Activated CD4-positive, alpha-beta T cell treated with anti-CD3 and anti-CD28 coated beads, Interleukin-2, amount 50 U/mL, for 48 hours (primary cell): ENCODE measurements at regions not wholly inside any gene's neighbourhood (a gene's known extent, or its start where the extent isn't known, plus 50 kb on each side); places are given as distances from the start of the nearest gene placed in this dataset.

Source experiments
- DNase-seq, 2 experiments: peaks; one replicate each; pipeline ENCODE4 v3.0.0-alpha.2; 2020

- DNase-seq = no peak
Measured at GRCh38 chrX:69264158-69264581, 98.9 kb upstream of the PJA1 start.

- no peak for DNase-seq
Measured at GRCh38 chrX:69263251-69263820, 98.1 kb upstream of the PJA1 start.

DNA sequence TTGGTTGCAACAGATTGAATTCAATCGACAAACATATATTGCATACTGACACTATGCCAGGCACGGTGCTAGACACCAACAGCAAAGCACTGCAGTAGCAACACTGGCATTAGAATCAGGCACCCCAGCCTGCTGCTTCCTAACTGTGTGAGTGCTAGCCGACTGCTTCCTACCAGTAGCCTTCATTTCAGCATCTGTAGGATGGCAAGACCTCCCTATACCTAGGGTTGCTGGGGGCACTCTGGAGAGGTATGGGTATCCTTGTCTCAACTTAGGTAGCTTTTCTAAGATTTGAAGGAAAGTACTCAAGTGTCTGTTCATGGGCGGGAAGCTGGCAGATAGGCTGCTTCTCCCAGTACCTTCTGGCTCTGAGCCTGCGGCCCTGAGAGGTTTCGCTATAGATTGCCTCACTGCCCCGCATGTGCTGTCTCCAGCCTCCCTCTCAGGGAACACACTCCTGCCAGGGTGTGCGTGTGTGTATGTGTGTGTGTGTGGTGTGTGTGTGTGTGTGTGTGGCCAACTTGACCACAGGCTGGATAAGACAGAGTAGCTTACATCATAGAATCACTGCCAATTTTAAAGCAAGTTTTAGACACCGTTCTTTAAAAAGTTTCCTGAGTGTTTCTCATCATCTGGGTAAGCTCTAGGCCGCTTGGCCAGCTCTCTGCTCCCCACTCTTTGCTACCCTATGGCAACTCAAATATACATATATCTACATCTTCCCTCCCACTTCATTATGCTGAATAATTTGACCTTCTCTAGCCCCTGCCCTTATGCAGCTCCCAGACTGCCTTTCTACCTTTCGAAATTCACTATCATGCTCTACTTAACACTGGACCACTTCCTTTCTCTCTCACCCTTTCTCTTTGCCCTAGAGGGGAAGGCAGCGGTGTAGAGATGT, 97.0 kb upstream of the PJA1 start:
- no peak for DNase-seq

- no peak for DNase-seq
Measured at GRCh38 chrX:69260169-69260568, 94.9 kb upstream of the PJA1 start.

- DNase-seq = no peak
Measured at GRCh38 chrX:69258893-69259292, 93.6 kb upstream of the PJA1 start.

DNA sequence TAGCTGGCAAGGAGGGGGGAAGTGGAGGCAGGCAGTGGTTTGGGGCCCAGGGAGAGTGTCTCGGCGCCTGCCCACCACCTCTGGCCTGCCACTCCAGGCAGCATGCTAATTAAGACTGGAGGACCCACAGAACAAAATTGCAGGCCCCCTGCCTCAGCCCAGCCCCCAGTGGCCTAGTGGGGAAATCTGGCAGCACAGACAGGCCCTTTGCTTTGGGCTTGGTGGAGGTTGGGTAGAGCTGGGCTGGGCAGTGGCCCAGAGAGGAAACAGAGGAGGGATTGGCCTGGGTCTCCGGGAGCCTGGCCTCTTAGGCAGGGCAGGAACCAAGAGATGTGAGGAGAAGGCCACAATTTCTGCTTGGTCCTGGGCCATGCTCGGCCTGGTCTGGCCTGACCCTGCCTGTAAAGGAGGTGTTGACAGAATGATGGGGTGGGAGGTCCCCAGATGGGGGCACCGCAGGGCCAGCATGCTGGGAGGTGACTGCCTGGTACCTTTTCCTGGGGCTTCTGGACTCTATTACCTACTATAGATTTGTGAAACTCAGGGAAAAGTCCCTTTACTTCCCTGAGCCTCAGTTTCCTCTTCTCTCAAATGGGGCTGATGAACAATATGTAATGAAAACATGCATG, 92.4 kb upstream of the PJA1 start:
- no peak for DNase-seq

DNA sequence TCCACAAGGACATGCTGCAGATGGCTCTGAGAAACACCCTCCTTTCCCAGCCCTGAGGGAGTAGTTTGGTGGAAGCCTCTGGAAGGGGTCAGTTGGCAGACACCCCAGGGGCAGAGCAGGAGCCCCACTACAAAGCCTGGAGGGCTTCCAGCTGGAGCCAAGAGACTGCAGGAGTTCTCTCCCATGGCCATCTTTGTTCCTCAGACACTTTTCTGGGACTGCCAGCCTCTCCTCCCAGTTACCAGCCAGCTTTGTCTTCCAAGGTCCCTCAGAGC, 91.0 kb upstream of the PJA1 start:
- DNase-seq = no peak

DNA sequence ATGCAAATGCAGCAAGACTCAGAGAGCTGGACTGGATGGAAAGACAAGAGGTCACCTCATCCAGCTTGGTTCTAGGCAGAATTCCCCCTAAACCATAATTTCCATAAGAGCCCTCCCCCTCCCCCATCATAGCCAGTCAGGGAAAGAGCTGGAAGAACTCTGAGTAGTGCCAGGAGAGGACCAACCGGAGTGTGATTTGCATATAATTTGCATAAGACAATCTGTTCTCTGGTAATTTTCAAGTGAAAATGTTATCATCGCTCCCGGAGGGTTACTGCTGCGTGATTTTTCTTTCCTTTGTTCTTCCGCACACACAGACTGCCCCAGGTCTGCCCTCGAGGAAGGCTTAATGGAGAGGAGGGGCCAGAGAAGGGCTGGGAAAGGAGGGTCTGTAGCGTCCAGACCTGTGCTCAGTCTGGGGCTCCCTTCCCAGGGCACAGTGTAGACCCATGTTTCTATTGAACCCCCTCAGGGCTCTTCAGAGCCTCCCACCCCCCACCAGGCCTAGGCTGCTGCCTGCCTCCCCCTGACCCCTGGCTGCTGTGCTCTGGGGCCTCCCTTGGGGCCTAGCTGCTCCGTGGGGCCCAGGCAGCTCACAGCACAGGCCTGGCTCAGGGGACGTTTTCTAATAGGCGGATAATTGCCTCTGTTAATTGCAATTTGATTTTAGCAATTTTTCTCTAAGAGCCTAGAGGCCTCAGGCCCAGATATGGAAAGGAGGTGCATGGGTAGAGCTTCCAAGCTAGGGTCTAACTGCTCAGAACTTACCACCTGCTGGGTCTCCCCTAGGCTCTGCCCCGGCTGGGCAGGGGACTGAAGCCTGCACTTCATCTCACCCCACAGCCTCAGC, 90.4 kb upstream of the PJA1 start:
- no peak for DNase-seq

DNA sequence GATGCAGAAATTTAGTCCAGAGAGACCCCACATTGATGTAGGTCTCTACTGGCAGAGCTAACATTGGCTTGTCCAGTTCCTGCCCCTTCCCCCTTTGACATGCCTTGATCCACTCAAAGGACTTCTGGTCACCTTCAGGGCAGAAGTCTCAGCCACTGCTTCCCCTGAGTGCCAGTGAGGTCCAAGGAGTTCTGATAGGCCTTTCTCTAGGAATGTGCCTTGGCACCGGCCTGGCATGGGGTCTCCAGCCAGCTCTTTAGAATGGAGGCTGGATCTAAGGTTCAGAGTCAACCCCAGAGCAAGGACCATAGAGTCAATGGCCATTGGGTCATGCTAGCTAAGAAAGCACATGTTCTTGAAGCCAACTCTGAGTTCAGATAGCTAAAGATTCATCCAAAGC, 88.6 kb upstream of the PJA1 start:
- no peak for DNase-seq

- DNase-seq = no peak
Measured at GRCh38 chrX:69243276-69243675, 78.0 kb upstream of the PJA1 start.

GRCh38 chrX:69238887-69239231, 73.6 kb upstream of the PJA1 start:
- DNase-seq = no peak

DNA sequence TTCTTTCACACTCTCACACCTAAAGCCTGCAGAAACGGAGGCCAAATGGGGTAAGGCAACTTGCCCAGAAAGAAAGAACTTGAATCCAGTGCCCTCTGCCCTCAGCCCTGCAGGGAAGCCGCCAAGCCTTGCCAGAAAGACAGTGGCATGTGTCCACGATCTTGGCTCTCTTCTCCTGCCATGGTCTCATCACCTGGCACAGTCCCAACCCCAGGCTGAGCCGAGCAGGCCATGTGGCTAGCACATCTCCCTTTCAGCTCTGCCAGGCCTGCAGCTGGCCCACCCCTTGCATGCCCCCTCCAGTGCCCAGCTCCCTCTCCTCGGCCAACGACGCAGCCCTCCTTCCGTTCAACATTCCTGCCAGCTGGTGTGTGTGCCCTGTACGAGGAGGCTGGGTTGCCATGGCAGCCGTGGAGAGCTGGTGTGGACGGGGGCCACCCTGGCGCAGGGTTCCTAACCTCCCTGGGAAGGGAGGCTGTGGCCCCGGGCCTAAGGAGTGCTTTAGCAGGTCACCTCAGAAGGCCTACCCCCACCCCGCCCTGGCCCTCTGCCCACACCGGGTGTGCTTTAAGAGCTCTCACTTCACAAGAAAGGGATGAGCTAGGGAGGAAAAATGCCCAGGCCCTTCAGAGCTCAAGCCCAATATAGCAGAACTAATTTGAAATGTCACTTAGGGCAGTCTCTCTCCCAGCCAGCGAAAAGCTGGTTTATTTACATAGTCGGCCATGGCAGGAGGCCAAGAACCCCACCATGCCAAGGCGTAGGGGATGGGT, 73.0 kb upstream of the PJA1 start:
- DNase-seq = no peak

GRCh38 chrX:69237236-69237635, 72.0 kb upstream of the PJA1 start:
- DNase-seq = no peak

DNA sequence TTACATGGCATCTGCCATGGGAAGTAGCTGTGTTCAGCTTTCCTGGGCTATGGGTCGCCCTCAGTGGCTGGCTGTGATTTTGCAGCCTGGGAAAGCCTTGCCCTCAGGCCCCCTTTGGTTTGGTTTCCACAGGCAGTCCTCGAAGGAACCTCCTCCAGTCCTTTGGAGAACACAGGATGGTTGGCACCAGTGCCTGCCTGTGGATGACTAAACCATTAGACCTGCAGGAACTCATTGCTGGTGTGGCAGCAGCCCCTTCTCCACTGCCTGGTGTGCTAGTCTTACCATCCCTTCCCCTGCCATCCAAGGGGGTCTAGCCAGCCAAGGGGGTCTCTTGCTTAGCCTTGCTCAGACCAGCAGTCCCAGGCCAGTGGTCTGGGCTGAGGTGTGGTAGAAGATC, 71.4 kb upstream of the PJA1 start:
- DNase-seq = no peak

- DNase-seq = no peak
Measured at GRCh38 chrX:69234624-69235023, 69.4 kb upstream of the PJA1 start.

- no peak for DNase-seq
Measured at GRCh38 chrX:69232945-69233344, 67.7 kb upstream of the PJA1 start.

GRCh38 chrX:69231903-69232302, 66.7 kb upstream of the PJA1 start:
- DNase-seq = no peak

- DNase-seq = no peak
Measured at GRCh38 chrX:69229436-69229835, 64.2 kb upstream of the PJA1 start.

DNA sequence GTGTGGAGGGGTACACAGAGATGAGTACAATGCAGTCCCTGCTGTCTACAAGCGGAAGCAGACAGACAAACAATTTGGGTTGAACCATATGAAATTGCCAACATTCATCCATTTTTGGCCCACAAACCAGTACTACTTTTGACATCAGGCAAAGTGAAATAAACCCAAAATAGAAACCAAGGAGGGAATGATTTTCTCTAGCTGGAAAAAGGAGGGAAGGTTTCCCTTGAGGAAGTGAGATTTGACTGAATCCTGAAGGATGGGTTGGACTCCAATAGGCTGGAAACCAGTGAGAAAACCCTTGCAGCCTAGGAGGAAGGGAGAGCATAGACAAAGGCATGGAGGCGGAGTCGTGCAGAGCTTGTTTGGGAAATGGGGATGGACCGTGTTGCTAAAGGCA, 63.5 kb upstream of the PJA1 start:
- DNase-seq = no peak

DNA sequence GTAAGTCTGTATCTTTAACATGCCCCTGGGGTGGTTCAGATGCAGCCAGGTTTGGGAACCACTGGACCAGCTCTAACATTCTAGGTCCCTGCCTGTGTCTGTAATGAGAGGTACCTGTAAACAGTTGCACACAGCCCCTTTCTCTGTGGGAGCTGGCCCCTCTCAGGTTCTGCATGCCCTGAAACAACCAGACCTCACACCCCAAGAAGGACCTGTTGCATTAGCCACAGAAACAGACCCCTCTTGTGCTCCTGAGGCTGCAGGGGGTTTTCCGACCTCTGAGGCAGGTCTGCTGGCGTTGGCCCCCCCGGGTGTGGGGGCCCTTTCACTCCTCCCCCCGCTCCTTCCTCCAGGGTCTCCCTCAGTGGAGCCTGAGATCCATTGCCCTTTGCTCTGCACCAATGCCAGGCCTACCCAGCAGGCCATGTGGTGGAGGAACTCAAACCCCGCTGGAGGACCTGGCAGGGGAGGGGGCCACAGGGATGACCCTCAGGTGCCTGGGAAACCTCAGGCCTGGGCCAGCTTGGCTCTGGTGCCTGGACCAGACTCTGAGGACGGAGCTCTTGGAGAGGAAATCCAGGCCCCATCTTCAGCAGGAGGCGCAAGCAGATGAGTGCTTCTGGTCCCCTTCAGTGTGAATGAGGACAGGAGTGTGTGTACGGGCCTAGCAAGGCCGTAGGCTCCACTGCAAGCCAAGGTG, 61.4 kb upstream of the PJA1 start:
- DNase-seq = no peak

DNA sequence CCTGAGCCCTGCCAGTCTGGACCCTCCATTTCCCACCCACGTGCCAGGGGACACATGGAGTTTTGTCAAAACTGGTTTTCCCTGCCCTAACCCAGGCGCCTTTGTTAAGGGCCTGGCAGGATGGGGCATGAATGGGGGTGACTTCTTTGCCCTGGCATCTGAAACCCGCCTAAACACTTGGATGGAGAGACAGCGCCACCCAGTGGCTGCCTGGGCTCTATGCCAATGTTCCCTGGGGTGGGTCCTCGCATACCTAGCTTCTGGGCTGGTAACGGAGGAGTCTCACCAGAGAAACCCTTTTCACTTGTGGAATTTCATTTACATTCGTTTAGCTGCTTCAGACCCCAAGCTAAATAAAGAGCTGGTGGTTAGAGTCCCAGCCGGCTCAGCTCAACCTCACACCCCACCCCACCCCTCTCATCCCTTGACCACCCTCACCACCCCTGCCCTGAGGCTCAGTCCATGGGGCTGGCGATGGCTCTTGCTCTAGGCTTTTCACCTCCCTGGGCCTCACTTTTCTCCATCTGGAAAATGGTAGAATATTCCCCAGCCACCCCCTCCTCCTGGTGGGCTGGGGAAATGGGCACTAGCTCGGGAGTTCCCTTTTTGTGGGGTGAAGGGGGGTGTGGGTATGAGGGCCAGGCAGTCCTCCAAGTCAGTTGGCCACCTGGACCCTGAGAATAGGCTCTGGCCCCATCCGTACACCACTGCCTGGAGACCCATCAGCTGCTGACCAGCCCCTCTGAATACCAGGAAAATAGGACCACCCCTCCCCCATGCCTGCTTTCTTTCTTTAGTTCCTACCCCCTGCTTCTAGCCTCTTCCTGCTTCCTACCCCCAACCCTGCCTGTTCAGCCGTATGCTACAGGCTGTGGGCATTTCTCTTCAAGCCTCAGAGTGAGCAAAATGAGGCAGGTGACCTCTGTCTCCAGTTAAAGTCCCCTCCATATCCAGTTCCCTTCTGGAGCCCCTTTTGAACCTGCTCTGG, 57.1 kb upstream of the PJA1 start:
- peak; percentile 76 to 78 for DNase-seq
